Epithelial cell of esophagus (primary cell): ENCODE measurements at regions not wholly inside any gene's neighbourhood (a gene's known extent, or its start where the extent isn't known, plus 50 kb on each side); places are given as distances from the start of the nearest gene placed in this dataset.

Experiments
- DNase-seq: peaks from one replicate; pipeline ENCODE4 v3.0.0; 2010; ENCODE audit warnings: low read depth
- H3K4me3 ChIP-seq: 2 replicates; pipeline ENCODE4 v1.5.1; 2011; ENCODE audit warnings: mild to moderate bottlenecking, low read length, control low read depth
- TF ChIP-seq, protein P1 (sequence below): IDR thresholded peaks from 2 replicates; pipeline ENCODE4 v1.5.1; 2011; ENCODE audit warnings: low read depth, mild to moderate bottlenecking, low read length, control low read depth, inconsistent platforms; ENCODE audit not compliant: insufficient read depth; ENCODE audit errors: missing control alignments

DNA sequence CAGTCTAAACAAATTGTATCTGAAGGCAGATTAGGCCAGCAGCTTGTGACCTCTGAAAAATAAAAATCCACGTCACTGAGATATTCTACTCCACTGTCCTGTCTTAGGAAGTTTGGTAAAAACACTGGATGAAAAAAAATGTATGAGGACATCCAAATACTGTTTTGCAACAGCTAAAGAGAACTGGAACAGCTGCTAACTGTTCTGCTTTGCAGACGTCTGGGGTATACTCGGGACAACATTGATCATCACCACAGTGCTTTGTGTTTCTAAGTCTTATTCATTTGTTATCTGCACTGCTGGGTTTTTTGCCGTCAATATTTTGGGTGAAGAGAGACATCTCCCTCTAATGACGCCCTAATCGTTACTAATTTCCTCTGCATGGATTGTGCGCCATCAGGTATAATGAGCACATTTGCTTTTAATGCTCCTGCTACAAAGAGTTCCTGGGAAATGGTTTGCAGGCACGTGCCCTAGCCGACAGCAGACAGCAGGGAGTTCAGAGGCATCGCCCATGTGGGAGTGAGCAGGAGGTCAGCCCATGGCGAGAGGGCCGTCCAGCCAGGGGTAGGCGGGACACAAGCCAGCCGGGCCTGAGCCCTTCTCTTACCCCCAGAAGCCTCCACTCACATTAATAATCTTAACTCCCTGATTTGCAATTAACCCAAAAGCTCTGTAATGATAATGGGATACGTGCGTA lies 87.0 kb downstream of the CBLN1 start:
- TF ChIP-seq, protein P1, sequence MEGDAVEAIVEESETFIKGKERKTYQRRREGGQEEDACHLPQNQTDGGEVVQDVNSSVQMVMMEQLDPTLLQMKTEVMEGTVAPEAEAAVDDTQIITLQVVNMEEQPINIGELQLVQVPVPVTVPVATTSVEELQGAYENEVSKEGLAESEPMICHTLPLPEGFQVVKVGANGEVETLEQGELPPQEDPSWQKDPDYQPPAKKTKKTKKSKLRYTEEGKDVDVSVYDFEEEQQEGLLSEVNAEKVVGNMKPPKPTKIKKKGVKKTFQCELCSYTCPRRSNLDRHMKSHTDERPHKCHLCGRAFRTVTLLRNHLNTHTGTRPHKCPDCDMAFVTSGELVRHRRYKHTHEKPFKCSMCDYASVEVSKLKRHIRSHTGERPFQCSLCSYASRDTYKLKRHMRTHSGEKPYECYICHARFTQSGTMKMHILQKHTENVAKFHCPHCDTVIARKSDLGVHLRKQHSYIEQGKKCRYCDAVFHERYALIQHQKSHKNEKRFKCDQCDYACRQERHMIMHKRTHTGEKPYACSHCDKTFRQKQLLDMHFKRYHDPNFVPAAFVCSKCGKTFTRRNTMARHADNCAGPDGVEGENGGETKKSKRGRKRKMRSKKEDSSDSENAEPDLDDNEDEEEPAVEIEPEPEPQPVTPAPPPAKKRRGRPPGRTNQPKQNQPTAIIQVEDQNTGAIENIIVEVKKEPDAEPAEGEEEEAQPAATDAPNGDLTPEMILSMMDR, result no peak
- no peak for DNase-seq
- no peak overlapping the region for H3K4me3 ChIP-seq

DNA sequence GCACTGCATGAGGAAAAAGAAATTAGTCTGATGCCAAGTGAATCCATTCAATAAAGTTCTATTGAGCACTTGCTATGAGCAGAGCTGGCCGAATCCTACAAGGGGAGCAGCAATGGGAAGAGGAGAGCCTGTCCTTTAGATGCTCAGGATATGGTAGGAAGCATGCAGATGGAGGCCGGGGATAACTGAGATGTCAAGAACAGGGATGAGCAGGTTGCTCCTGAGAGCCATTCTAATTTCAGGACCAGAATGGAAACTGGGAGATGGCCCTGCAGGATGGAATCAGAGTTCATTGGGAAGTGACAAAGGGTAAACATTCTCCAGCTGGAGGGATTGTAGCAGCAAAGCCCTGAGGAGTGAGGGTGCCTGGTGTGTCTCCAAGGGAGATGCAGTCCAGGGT lies 88.0 kb downstream of the CBLN1 start:
- H3K4me3 ChIP-seq, result no peak overlapping the region
- no peak for DNase-seq
- TF ChIP-seq, protein P1, result no peak

DNA sequence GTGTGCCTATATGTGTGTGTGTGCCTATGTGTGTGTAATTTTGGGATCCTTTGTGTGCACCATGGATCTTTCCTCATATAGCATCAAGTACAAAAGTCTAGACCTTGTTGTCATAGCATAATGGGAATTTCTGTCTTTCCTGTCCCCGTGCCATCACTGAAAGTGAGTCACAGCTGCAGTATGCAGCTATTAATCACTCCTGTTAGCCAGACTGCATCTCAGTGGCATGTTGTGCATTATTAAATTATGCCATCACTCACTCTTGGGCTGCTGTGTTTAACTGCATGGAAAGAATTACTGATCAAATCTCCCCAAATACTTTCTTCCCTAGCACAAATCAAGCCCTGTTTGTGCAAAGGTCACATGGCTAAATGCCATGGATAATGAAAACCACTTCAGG lies 92.4 kb downstream of the CBLN1 start:
- H3K4me3 ChIP-seq, result no peak overlapping the region
- DNase-seq, result peak; percentile 42
- TF ChIP-seq, protein P1, result no peak

DNA sequence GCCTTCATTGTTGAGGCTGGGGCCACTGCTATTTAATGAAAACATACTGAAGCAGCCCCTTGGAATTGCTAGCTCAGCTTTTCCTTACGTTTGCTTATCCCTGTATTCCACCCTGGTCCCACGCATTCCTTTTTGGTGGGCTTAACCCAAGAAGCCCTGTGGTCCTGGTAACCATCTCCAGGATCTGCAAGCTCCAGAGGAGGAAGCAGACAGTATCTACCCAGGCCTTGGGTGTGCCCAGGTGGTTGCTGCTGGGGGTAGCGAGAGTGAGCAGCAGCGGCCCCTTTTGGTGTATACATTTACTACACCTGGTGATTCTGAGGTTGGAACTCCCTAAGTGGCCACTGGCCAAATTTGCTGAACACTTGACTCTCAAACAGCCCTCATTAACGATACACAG lies 97.7 kb downstream of the CBLN1 start:
- peak; percentile 54 for DNase-seq
- H3K4me3 ChIP-seq, result no peak overlapping the region
- TF ChIP-seq, protein P1, result peak; percentile 59

DNA sequence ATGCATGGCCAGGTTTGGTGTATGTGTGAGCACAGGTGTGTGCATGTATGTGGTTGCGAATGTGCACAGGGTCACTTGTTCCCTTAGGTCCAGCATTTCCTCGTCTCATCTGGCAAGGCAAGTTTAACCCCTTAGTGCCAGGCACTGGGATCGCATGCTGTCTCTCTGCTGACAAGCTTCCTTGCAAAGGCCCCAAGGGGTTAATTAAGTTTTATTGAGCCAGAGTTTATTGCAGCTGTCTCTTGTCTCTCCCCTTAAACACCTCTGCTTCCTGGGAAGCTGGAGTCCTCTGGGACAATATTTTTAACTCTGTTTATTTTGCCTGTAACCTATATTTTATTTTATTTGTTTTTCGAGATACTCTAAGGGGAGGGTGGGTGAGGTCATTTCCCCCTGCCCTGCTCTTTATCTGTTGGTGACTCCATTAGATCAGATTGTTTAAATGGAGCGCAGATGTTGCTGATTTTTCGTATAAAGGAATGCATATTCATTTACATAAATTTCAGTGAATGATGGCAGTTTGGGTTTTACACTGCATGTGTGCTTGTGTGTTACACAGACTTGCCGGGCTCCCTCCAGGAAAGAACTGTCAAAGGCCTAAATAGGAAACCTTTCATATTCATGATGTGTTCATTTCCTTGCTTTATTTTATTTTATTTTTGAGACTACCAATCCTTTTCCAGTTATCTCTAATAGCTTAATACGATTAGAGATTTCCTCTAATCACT lies 99.7 kb downstream of the CBLN1 start:
- no peak for DNase-seq
- H3K4me3 ChIP-seq, result no peak overlapping the region

DNA sequence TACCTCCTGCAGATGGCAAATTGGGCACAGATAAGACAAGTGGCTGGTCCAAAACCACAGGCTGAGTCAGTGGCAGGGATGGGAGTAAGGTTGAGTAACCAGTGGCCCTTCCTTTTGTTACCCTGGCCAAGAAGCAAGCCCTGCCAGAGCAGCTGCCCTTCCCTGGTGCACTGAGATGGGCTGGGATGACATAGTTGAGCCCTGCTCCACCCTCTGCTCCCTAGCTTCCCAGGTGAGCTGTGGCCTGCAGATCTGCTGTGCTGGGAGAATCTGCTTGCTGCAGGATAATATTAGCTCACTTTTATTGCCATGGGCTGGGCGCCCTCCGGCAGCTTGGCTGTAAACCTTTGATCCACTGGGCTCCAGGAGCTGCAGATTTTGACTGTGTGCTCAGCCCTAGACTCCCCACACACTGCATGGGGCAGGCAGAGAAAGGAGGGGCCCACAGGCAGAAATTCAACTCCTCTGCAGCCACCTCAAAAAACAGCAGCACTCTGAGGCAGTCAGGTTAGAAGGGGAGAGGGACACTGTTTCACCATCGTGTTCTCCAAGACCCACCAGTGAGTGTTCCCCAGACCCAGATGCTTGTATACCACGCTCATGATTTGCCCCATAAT lies 101.8 kb downstream of the CBLN1 start:
- TF ChIP-seq, protein P1, result no peak
- no peak for DNase-seq
- H3K4me3 ChIP-seq, result no peak overlapping the region

More for the DNA sequence above, 99.7 kb downstream of the CBLN1 start:
- TF ChIP-seq, protein P1, result no peak
